ENCODE measurements at regions not wholly inside any gene's neighbourhood (a gene's known extent, or its start where the extent isn't known, plus 50 kb on each side); places are given as distances from the start of the nearest gene placed in this dataset.
"Not testable (repeated sequence)": the region's sequence is repeated elsewhere in the genome, so short reads cannot be mapped to it uniquely, and the experiment has no call there.

- DNase-seq (ENCODE audit: low spot score): no peak
- TF ChIP-seq, protein P1, sequence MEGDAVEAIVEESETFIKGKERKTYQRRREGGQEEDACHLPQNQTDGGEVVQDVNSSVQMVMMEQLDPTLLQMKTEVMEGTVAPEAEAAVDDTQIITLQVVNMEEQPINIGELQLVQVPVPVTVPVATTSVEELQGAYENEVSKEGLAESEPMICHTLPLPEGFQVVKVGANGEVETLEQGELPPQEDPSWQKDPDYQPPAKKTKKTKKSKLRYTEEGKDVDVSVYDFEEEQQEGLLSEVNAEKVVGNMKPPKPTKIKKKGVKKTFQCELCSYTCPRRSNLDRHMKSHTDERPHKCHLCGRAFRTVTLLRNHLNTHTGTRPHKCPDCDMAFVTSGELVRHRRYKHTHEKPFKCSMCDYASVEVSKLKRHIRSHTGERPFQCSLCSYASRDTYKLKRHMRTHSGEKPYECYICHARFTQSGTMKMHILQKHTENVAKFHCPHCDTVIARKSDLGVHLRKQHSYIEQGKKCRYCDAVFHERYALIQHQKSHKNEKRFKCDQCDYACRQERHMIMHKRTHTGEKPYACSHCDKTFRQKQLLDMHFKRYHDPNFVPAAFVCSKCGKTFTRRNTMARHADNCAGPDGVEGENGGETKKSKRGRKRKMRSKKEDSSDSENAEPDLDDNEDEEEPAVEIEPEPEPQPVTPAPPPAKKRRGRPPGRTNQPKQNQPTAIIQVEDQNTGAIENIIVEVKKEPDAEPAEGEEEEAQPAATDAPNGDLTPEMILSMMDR (IDR thresholded peaks at IDR 0.05; ENCODE audit: extremely low read depth, missing control alignments): no peak
These were observed 193.1 kb downstream of the FOXD4L6 start for GRCh38 chr9:40935336-40935735.

GRCh38 chr9:40934480-40934879, 194.0 kb downstream of the FOXD4L6 start:
- DNase-seq (ENCODE audit: low spot score): not testable (repeated sequence)

- DNase-seq (ENCODE audit: low spot score): not testable (repeated sequence)
These were observed 198.1 kb downstream of the FOXD4L6 start for GRCh38 chr9:40930426-40930825.

DNA sequence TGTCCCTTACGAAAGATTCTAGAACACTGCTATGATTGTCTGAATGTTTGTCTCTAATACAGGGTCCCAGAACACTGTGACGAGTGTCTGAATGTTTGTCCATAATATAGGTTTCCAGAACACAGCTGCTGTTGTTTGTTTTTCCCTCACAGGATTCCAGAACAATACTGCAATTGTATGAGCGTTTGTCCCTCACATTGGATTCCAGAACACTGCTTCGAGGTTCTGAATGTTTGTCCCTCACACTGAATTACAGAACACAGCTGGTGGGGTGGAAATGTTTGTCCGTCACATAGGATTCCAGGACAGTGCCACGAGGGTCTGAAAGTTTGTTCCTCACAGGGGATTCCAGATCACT, 199.0 kb downstream of the FOXD4L6 start:
- DNase-seq (ENCODE audit: low spot score): not testable (repeated sequence)

DNA sequence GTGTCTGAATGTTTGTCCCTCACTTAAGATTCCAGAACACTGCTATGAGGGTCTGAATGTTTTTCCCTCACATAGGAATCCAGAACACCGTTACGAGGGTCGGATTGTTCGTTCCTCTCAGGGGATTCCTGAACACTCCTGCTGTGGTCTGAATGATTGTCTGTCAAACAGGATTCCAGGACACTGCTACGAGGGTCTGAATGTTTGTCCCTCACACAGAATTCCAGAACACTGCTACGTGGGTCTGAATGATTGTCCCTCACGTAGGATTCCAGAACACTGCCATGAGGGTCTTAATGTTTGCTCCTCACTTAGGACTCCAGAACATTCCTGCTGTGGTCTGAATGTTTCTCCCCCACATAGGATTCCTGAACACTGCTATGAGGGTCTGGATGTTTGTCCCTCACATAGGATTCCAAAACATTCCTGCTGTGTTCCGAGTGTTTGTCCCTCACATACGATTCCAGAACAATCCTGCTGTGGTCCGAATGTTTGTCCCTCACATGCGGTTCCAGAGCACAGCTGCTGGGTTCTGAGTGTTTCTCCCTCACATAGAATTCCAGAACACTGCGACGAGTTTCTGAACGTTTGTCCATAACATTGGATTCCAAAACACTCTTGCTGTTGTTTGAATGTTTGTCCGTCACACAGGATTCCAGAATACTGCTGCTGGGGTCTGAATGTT, 199.5 kb downstream of the FOXD4L6 start:
- TF ChIP-seq, protein P1 (IDR thresholded peaks at IDR 0.05; ENCODE audit: extremely low read depth, missing control alignments): no peak
- DNase-seq (ENCODE audit: low spot score): no peak

DNA sequence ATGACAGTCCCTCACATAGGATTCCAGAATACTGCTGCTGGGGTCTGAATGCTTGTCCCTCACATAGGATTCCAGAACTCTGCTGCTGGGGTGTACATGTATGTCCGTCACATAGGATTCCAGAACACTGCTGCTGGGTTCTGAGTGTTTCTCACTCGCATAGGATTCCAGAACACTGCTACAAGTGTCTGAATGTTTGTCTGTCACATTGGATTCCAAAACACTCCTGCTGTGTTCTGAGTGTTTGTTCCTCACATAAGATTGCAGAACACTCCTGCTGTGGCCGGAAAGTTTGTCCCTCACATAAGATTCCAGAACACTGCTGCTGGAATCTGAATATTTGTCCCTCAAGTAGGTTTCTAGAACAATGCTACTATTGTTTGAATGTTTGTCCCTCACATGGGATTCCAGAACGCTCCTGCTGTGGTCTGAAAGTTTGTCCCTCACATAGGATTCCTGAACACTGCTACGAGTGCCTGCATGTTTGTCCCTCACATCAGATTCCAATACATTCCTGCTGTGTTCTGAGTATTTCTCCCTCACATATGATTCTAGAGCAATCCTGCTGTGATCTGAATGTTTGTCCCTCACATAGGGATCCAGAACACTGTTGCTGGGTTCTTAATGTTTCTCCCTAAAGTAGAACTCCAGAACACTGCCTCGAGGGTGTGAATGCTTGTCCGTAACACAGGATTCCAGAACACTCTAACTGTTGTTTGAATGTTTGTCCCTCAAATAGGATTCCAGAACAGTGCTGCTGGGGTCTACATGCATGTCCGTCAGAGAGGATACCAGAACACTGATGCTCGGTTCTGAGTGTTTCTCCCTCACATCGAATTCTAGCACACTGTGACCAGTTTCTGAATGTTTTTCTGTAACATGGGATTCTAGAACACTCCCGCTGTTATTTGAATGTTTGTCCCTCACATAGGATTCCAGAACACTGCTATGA, 200.4 kb downstream of the FOXD4L6 start:
- TF ChIP-seq, protein P1 (IDR thresholded peaks at IDR 0.05; ENCODE audit: extremely low read depth, missing control alignments): no peak
- no peak for DNase-seq (ENCODE audit: low spot score)

DNA sequence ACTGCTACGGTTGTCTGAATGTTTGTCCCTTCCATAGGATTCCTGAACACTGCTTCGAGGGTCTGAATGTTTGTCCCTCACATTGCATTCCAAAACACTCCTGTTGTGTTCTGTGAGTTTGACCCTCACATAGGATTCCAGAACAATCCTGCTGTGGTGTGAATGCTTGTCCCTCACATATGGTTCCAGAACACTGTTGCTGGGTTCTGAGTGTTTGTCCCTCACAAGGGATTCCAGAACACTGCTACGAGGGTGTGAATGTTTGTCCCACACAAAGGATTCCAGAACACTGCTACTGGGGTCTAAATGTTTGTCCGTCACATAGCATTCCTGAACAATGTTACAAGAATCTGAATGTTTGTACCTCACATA, 201.2 kb downstream of the FOXD4L6 start:
- TF ChIP-seq, protein P1 (IDR thresholded peaks at IDR 0.05; ENCODE audit: extremely low read depth, missing control alignments): no peak
- DNase-seq (ENCODE audit: low spot score): no peak

DNA sequence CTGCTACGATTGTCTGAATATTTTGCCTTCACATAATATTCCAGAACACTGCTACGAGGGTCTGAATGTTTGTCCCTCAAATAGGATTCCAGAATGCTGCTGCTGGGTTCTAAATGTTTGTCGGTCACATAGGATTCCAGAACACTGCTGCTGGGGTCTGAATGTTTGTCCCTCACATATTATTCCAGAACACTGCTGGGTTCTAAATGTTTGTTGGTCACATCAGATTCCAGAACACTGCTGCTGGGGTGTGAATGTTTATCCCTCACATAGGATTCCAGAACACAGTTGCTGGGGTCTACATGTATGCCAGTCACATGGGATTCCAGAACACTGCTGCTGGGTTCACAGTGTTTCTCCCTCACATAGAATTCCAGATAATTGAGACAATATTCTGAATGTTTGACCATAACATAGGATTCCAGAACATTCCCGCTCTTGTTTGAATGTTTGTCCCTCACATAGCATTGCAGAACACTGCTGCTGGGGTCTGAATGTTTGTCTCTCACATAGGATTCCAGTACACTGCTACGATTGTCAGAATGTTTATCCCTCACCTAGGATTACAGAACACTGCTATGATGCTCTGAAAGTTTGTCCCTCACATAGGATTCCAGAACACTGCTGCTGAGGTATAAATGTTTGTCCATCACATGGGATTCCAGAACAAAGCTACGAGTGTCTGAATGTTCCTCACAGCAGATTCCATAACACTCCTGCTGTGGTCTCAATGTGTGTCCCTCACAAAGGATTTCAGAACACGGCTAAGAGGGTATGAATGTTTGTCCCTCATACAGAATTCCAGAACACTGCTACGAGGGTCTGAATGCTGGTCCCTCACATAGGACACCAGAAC, 201.8 kb downstream of the FOXD4L6 start:
- DNase-seq (ENCODE audit: low spot score): no peak
- TF ChIP-seq, protein P1 (IDR thresholded peaks at IDR 0.05; ENCODE audit: extremely low read depth, missing control alignments): no peak
